ENCODE measurements at regions not wholly inside any gene's neighbourhood (a gene's known extent, or its start where the extent isn't known, plus 50 kb on each side); places are given as distances from the start of the nearest gene placed in this dataset.

DNA sequence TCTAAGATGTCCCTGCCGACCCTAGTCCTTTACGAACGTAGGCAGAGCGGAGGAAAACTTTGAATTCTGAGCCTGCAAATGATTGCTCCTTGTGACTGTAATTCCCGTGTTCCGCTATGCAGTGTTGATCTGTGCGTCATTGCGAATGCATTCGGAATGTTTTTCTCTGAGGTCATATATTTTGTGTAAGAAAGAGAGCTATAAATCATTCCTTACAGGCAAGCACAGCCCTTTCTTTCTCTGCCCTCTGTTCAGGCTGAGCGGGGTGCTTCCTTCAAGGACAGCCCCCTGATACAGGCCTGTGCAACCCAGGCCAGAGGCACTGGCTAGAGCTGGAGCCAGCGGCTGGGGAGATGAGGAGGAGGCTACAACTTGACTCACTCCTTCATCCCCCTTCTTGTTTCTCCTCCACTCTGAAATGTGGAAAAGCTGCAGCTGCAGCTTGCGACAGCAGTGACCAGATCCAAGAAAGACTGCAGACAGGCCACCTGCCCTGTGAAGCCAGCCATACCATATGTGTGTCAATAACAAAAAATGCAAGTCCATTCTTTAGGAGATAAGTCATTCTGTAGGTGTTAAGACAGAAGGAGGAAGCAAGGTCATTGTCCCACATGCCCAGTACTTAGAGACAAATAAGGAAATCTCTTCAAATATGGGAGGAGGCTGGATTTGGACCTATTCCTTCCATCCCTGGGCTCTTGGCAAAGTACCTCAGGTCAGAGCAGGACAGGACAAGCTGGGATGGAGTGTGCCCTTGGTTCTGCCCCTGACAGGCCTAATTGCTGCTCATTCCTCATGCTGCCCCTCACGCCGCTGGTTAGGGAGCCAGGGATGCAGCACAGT, 345.7 kb upstream of the WWC1 start:
- DNase-seq: no peak
- 77 to 87% (median 83%) methylated on average over 14 of the region's 14 CpGs for WGBS, 5 donors
- H3K9me3 ChIP-seq: no peaks in the 10 kb centered on the region
- H3K36me3 ChIP-seq: no peaks in the 10 kb centered on the region
- no peak overlapping the region for H3K27ac ChIP-seq
- H3K4me3 ChIP-seq: no peak overlapping the region
- H3K27me3 ChIP-seq (replicated peaks in 1 of 7): no peaks in the 10 kb centered on the region
- H3K4me1 ChIP-seq: no peaks in the 10 kb centered on the region
- TF ChIP-seq POLR2AphosphoS5 (IDR thresholded peaks at IDR 0.05) (no peak), POLR2A (IDR thresholded peaks at IDR 0.05) (no peak)
- TF ChIP-seq, protein P1, sequence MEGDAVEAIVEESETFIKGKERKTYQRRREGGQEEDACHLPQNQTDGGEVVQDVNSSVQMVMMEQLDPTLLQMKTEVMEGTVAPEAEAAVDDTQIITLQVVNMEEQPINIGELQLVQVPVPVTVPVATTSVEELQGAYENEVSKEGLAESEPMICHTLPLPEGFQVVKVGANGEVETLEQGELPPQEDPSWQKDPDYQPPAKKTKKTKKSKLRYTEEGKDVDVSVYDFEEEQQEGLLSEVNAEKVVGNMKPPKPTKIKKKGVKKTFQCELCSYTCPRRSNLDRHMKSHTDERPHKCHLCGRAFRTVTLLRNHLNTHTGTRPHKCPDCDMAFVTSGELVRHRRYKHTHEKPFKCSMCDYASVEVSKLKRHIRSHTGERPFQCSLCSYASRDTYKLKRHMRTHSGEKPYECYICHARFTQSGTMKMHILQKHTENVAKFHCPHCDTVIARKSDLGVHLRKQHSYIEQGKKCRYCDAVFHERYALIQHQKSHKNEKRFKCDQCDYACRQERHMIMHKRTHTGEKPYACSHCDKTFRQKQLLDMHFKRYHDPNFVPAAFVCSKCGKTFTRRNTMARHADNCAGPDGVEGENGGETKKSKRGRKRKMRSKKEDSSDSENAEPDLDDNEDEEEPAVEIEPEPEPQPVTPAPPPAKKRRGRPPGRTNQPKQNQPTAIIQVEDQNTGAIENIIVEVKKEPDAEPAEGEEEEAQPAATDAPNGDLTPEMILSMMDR (IDR thresholded peaks at IDR 0.05 in 8 of 11, conservative IDR thresholded peaks at IDR 0.05 in 3 of 11): no peak
- intact Hi-C loops (cut with DNase I; ENCODE audit: low total_unique reads): no loop called here

DNA sequence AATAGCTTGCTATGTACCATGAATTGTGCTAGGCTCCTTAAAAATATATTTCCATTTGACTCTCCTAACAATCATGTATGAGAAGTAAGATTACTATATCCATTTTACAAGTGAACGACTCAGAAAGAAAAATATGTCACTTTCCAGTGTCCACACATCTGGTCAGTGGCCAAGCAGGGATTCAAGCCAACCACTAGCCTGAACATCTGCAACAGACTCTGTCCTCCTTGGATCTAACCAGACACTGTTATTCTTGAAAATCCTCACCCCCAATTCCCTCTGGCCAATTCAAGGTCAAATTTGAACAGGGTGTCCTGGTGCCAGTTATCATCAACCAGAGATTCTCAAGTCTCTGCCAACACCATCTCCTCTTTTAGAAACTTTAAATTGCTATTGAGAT, 344.1 kb upstream of the WWC1 start:
- intact Hi-C loops (cut with DNase I; ENCODE audit: low total_unique reads): no loop called here
- no peak for DNase-seq
- 49 to 73% (median 67%) methylated on average over 1 of the region's 1 CpG for WGBS, 5 donors

DNA sequence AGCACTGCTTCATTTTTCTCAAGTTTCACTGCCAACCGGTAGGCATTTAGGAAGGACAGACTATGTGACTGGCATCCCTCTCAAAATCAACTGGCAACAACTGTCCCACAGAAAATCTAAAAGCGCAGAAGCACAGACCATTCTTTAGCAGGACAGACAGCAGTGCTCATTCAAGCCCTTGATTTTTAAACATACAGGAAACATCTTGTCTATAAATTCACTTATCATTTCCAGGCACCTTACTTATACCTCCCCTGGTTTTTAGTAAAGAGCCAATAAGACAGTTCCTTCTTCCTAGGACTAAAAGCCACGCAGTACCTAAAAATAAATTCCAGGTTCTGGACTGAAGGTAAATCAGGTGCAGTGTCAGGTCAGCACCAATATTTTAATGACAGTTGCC, 343.2 kb upstream of the WWC1 start:
- TF ChIP-seq, protein P1 (IDR thresholded peaks at IDR 0.05 in 8 of 11, conservative IDR thresholded peaks at IDR 0.05 in 3 of 11): no peak
- no peak for TF ChIP-seq POLR2AphosphoS5 (IDR thresholded peaks at IDR 0.05)
- Histone ChIP-seq H3K9me3 (no peaks in the 10 kb centered on the region), H3K27ac (no peak overlapping the region), H3K4me3 (no peak overlapping the region), H3K4me1 (no peaks in the 10 kb centered on the region), H3K36me3 (no peaks in the 10 kb centered on the region), H3K27me3 (replicated peaks in 1 of 7) (no peaks in the 10 kb centered on the region)
- WGBS, 5 donors: 19 to 50% (median 27%) methylated on average over 3 of the region's 3 CpGs
- intact Hi-C loops (cut with DNase I; ENCODE audit: low total_unique reads): no loop called here
- no peak for DNase-seq

More for the DNA sequence above, 344.1 kb upstream of the WWC1 start:
- Histone ChIP-seq H3K4me3 (no peak overlapping the region), H3K36me3 (no peaks in the 10 kb centered on the region), H3K4me1 (no peaks in the 10 kb centered on the region), H3K9me3 (no peaks in the 10 kb centered on the region), H3K27me3 (replicated peaks in 1 of 7) (no peaks in the 10 kb centered on the region), H3K27ac (no peak overlapping the region)
- TF ChIP-seq, protein P1 (IDR thresholded peaks at IDR 0.05 in 8 of 11, conservative IDR thresholded peaks at IDR 0.05 in 3 of 11): no peak
- TF ChIP-seq POLR2AphosphoS5 (IDR thresholded peaks at IDR 0.05) (no peak), POLR2A (IDR thresholded peaks at IDR 0.05) (no peak)

DNA sequence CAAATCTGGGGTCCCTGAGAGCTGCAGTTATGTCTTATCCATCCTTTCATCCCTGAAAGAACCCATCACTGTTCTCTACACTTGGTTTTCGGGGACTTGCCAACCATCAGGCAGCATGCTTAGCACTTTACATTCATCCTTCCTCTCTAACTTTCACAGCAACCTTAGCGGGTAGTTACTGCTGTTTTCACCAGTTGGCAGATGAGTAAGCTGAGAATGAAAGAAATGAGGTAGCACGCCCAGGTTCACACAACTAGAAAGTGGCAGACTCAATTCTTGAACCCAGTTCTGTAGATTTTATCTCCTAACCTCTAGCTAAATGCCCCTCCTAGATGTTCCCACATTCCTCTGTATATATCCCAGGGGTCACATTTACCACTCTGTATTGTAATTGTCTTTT, 342.0 kb upstream of the WWC1 start:
- Histone ChIP-seq H3K9me3 (peaks cover 0 to 2% (median 0%) of the 10 kb centered on the region in 8 donors), H3K36me3 (no peaks in the 10 kb centered on the region), H3K27ac (no peak overlapping the region), H3K4me3 (no peak overlapping the region), H3K4me1 (no peaks in the 10 kb centered on the region), H3K27me3 (replicated peaks in 1 of 7) (no peaks in the 10 kb centered on the region)
- TF ChIP-seq POLR2AphosphoS5 (IDR thresholded peaks at IDR 0.05) (no peak), POLR2A (IDR thresholded peaks at IDR 0.05) (no peak)
- TF ChIP-seq, protein P1 (IDR thresholded peaks at IDR 0.05 in 8 of 11, conservative IDR thresholded peaks at IDR 0.05 in 3 of 11): no peak
- intact Hi-C loops (cut with DNase I; ENCODE audit: low total_unique reads): no loop called here
- no peak for DNase-seq
- WGBS, 5 donors: 59 to 96% (median 81%) methylated on average over 3 of the region's 3 CpGs
